IMR-90 (cell line): ENCODE measurements at regions not wholly inside any gene's neighbourhood (a gene's known extent, or its start where the extent isn't known, plus 50 kb on each side); places are given as distances from the start of the nearest gene placed in this dataset.

ENCODE experiments used
- ATAC-seq: fragments of 200-7000 bp; cut with Tn5 transposase; 2 replicates; pipeline ENCODE4 v1.9.1; 2020; ENCODE audit warnings: low read depth, mild to moderate bottlenecking, moderate library complexity
- BruUV-seq: library from RNA; stranded (reverse); fragments of 400-500 nt; replicated peaks from 2 replicates; lab custom pipeline; 2021; lab: Mats Ljungman, UMichigan
- CTCF ChIA-PET: fragments of 300-600 bp; formaldehyde crosslinking; extraction: SDS; loops from one replicate; lab custom pipeline; 2021; ENCODE audit warnings: antibody characterized with exemption; lab: Yijun Ruan, JAX
- POLR2A ChIA-PET: fragments of 300-600 bp; sonication (Branson Sonifier 250); formaldehyde crosslinking; loops from one replicate; lab custom pipeline; 2022; ENCODE audit warnings: antibody characterized with exemption; ENCODE audit not compliant: unreplicated experiment; lab: Charles Lee
- DNase-seq: peaks from one replicate; pipeline ENCODE4 v3.0.0; 2013
- H2AFZ ChIP-seq: replicated peaks from 2 replicates; pipeline ENCODE3; 2013; ENCODE audit warnings: low read length, mild to moderate bottlenecking; ENCODE audit not compliant: poor library complexity
- H2AK5ac ChIP-seq: 2 replicates; pipeline ENCODE4 v1.6.1; 2013; ENCODE audit warnings: low read depth, low read length, inconsistent platforms
- H2AK9ac ChIP-seq: replicated peaks from 2 replicates; pipeline ENCODE3; 2013; ENCODE audit warnings: mild to moderate bottlenecking, low read depth, low read length, moderate library complexity; ENCODE audit not compliant: poor library complexity
- H2BK120ac ChIP-seq: 2 replicates; pipeline ENCODE4 v1.6.1; 2013; ENCODE audit warnings: low read depth, low read length, inconsistent platforms
- H2BK15ac ChIP-seq: 3 replicates; pipeline ENCODE4 v1.6.1; 2013; ENCODE audit warnings: low read depth, low read length, inconsistent platforms
- H2BK20ac ChIP-seq: 2 replicates; pipeline ENCODE4 v1.6.1; 2013; ENCODE audit warnings: low read depth, mild to moderate bottlenecking, inconsistent platforms, low read length, moderate library complexity
- H2BK5ac ChIP-seq: 2 replicates; pipeline ENCODE4 v1.6.1; 2013; ENCODE audit warnings: mild to moderate bottlenecking, low read depth, low read length, inconsistent platforms; ENCODE audit not compliant: poor library complexity, severe bottlenecking
- H3K14ac ChIP-seq: replicated peaks from 2 replicates; pipeline ENCODE4 v1.6.1; 2013; ENCODE audit warnings: low read depth, low read length, inconsistent platforms
- H3K18ac ChIP-seq: 2 replicates; pipeline ENCODE4 v1.6.1; 2013; ENCODE audit warnings: low read depth, low read length, control low read depth
- H3K23ac ChIP-seq: 2 replicates; pipeline ENCODE4 v1.6.1; 2013; ENCODE audit warnings: low read depth, low read length, inconsistent platforms
- H3K27ac ChIP-seq: 2 replicates; pipeline ENCODE4 v1.5.1; 2013; ENCODE audit warnings: mild to moderate bottlenecking, control low read depth, low read length; ENCODE audit not compliant: insufficient read depth
- H3K27me3 ChIP-seq: 2 replicates; pipeline ENCODE4 v1.6.1; 2013; ENCODE audit warnings: low read length; ENCODE audit not compliant: control insufficient read depth, insufficient read depth
- H3K36me3 ChIP-seq: 2 replicates; pipeline ENCODE4 v1.6.1; 2013; ENCODE audit warnings: low read length, mixed read lengths; ENCODE audit not compliant: control insufficient read depth, insufficient read depth
- H3K4ac ChIP-seq: 2 replicates; pipeline ENCODE4 v1.6.1; 2013; ENCODE audit warnings: low read depth, low read length, inconsistent platforms
- H3K4me1 ChIP-seq: 2 replicates; pipeline ENCODE4 v1.6.1; 2013; ENCODE audit warnings: low read length, mixed read lengths; ENCODE audit not compliant: control insufficient read depth, insufficient read depth
- H3K4me2 ChIP-seq: 2 replicates; pipeline ENCODE4 v1.6.1; 2013; ENCODE audit warnings: low read depth, mild to moderate bottlenecking, control low read depth, low read length, moderate library complexity
- H3K4me3 ChIP-seq: 2 replicates; pipeline ENCODE4 v1.5.1; 2013; ENCODE audit warnings: low read depth, mild to moderate bottlenecking, control low read depth, low read length, moderate library complexity; ENCODE audit not compliant: insufficient read depth
- H3K56ac ChIP-seq: 2 replicates; pipeline ENCODE4 v1.6.1; 2013; ENCODE audit warnings: low read length, inconsistent platforms; ENCODE audit not compliant: insufficient read depth; ENCODE audit errors: extremely low read depth
- H3K79me1 ChIP-seq, 2 experiments: 2 replicates each; pipeline ENCODE4 v1.6.1; 2013; ENCODE audit warnings: low read length in 2 of 2, inconsistent platforms in 1 of 2, low read depth in 1 of 2
- H3K9ac ChIP-seq: 2 replicates; pipeline ENCODE4 v1.6.1; 2013; ENCODE audit warnings: low read depth, low read length, control low read depth
- H3K9me1 ChIP-seq: 2 replicates; pipeline ENCODE4 v1.6.1; 2013; ENCODE audit warnings: low read length, inconsistent platforms; ENCODE audit not compliant: insufficient read depth
- H3K9me3 ChIP-seq: 2 replicates; pipeline ENCODE4 v1.6.1; 2013; ENCODE audit warnings: low read length; ENCODE audit not compliant: control insufficient read depth, insufficient read depth
- H4K20me1 ChIP-seq: 2 replicates; pipeline ENCODE4 v1.6.1; 2013; ENCODE audit warnings: low read length, inconsistent platforms; ENCODE audit not compliant: insufficient read depth
- H4K5ac ChIP-seq: 2 replicates; pipeline ENCODE4 v1.6.1; 2013; ENCODE audit warnings: mild to moderate bottlenecking, low read depth, low read length, control low read depth
- H4K8ac ChIP-seq, 2 experiments: 2 replicates each; pipeline ENCODE4 v1.6.1; 2013; ENCODE audit warnings: low read depth in 2 of 2, low read length in 2 of 2, control low read depth in 1 of 2, inconsistent platforms in 1 of 2
- H4K91ac ChIP-seq: 2 replicates; pipeline ENCODE4 v1.6.1; 2013; ENCODE audit warnings: low read depth, low read length, inconsistent platforms; ENCODE audit not compliant: insufficient read depth
- BHLHE40 ChIP-seq: fragments of 150-350 bp; IDR thresholded peaks from 2 replicates; pipeline ENCODE4 v1.6.1; 2016; ENCODE audit warnings: mild to moderate bottlenecking, low read depth, low read length
- CEBPB ChIP-seq: IDR thresholded peaks from 2 replicates; pipeline ENCODE4 v1.6.1; 2012; ENCODE audit warnings: low read depth, low read length, improper control_type of control experiment
- MAFK ChIP-seq: IDR thresholded peaks from 2 replicates; pipeline ENCODE4 v1.6.1; 2012; ENCODE audit warnings: low read depth, low read length, improper control_type of control experiment
- MAZ ChIP-seq: IDR thresholded peaks from 2 replicates; pipeline ENCODE4 v1.6.1; 2012; ENCODE audit warnings: low read depth, mild to moderate bottlenecking, low read length, improper control_type of control experiment, moderate library complexity, borderline replicate concordance
- RFX5 ChIP-seq: IDR thresholded peaks from 2 replicates; pipeline ENCODE4 v1.8.0; 2012; ENCODE audit warnings: low read depth, mild to moderate bottlenecking, low read length, moderate library complexity
- SMC3 ChIP-seq: fragments of 150-350 bp; IDR thresholded peaks from 2 replicates; pipeline ENCODE4 v1.6.1; 2016; ENCODE audit warnings: low read depth, mild to moderate bottlenecking, antibody characterized with exemption, low read length, moderate library complexity
- WGBS, 2 experiments: methylation state at CpG; one replicate each; pipeline versions ENCODE4 v1.1.5 to v1.1.7; 2013; ENCODE audit warnings: missing lambda C conversion rate in 2 of 2; ENCODE audit not compliant: insufficient read length in 1 of 2; ENCODE audit errors: extremely low coverage in 2 of 2; 5-methylcytosine and 5-hydroxymethylcytosine counted together
- dilution Hi-C: fragments of 300-500 bp; cut with HindIII; formaldehyde crosslinking; loops from one replicate; pipeline ENCODE4 v1.14.3; 2018; ENCODE audit warnings: low sequenced_read_pairs; ENCODE audit not compliant: unreplicated experiment
- in situ Hi-C: fragments of 300-500 bp; cut with MboI; formaldehyde crosslinking; loops from 3 replicates; pipeline ENCODE4 v1.14.3; 2019; ENCODE audit warnings: low sequenced_read_pairs, inconsistent platforms, mixed read lengths
- intact Hi-C: fragments of 100-400 bp; cut with micrococcal nuclease; formaldehyde crosslinking; loops from 2 replicates; pipeline ENCODE4 v1.10.0; 2022
- TF ChIP-seq, protein P1 (sequence below): fragments of 150-350 bp; IDR thresholded peaks from 2 replicates; pipeline ENCODE4 v1.6.1; 2017; ENCODE audit warnings: mild to moderate bottlenecking, antibody characterized with exemption, low read length, low read depth
- TF ChIP-seq, protein P2 (sequence below): fragments of 150-350 bp; IDR thresholded peaks from 2 replicates; pipeline ENCODE4 v1.6.1; 2016; ENCODE audit warnings: low read depth, mild to moderate bottlenecking, low read length, moderate library complexity, borderline replicate concordance

DNA sequence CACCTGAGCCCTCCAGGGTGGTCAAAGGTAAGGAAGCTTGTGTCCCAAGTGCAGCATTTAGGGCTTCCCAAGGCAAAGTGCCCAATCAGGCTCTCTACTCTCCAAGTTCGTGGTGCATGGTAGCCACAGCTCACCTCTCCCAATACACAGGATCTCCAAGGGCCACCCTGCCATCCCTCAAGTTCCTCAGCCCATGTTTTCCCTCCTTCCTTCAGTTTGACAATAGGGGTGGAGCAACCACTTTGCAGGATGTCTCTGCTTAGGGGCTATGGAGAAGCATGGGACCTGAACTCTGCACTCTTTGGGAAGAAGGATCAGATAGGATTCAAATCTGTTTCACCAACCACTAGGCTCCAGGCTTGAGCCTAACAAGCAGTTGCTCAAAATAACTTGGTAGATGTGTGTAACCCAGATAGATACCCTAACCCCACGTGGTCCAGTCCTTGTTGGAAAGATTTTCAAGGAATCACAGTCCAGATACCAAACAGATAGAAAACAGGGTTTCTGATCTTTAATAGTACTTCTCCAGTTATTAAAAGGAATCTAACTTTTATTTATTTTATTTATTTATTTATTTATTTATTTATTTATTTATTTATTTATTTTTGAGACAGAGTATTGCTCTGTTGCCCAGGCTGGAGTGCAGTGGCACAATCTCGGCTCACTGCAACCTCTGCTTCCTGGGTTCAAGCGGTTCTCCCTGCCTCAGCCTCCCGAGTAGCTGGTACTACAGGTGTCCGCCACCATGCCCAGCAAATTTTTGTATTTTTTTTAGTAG, 248.1 kb downstream of the CTTN start:
- DNase-seq (no peak), ATAC-seq (no peak)
- Histone ChIP-seq H2BK15ac (no peak overlapping the region), H3K4me2 (no peak overlapping the region), H3K4me3 (no peak overlapping the region), H2BK120ac (no peak overlapping the region), H3K23ac (no peak overlapping the region), H3K18ac (no peak overlapping the region), H2AK9ac (no peak overlapping the region), H2AFZ (no peak overlapping the region), H4K5ac (no peak overlapping the region), H3K9ac (no peak overlapping the region), H3K56ac (no peak overlapping the region), H2BK20ac (no peak overlapping the region), H3K27ac (no peak overlapping the region), H3K36me3 (no peaks in the 10 kb centered on the region), H3K4me1 (peaks cover 3% of the 10 kb centered on the region), H3K4ac (no peak overlapping the region), H3K27me3 (peaks cover 2% of the 10 kb centered on the region; the same call in 1 of the 2 replicates), H3K14ac (no peak overlapping the region), H4K20me1 (peaks cover 13% of the 10 kb centered on the region), H3K9me3 (no peaks in the 10 kb centered on the region), H3K79me1 (no peaks in the 10 kb centered on the region), H4K8ac (no peak overlapping the region), H2AK5ac (no peak overlapping the region), H4K91ac (no peak overlapping the region), H3K9me1 (no peaks in the 10 kb centered on the region), H2BK5ac (no peak overlapping the region)
- dilution Hi-C loops (no loop called here), intact Hi-C loops (no loop called here), in situ Hi-C loops (no loop called here)
- TF ChIP-seq, protein P1, sequence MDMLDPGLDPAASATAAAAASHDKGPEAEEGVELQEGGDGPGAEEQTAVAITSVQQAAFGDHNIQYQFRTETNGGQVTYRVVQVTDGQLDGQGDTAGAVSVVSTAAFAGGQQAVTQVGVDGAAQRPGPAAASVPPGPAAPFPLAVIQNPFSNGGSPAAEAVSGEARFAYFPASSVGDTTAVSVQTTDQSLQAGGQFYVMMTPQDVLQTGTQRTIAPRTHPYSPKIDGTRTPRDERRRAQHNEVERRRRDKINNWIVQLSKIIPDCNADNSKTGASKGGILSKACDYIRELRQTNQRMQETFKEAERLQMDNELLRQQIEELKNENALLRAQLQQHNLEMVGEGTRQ: no peak
- no peak for TF ChIP-seq SMC3
- TF ChIP-seq, protein P2, sequence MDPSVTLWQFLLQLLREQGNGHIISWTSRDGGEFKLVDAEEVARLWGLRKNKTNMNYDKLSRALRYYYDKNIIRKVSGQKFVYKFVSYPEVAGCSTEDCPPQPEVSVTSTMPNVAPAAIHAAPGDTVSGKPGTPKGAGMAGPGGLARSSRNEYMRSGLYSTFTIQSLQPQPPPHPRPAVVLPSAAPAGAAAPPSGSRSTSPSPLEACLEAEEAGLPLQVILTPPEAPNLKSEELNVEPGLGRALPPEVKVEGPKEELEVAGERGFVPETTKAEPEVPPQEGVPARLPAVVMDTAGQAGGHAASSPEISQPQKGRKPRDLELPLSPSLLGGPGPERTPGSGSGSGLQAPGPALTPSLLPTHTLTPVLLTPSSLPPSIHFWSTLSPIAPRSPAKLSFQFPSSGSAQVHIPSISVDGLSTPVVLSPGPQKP: no peak
- no peak for TF ChIP-seq MAFK
- TF ChIP-seq RFX5: no peak
- no peak for TF ChIP-seq MAZ
- no peak for TF ChIP-seq CEBPB
- TF ChIP-seq BHLHE40: no peak
- WGBS, 2 experiments: 70% methylated on average over 2 of the region's 6 CpGs; no CpG with 5 or more reads in 1 of the 2 experiments
- no TSS peak for BruUV-seq
- ChIA-PET POLR2A (no interaction called here), CTCF (no interaction called here)
